GM06990 (cell line): ENCODE measurements at regions not wholly inside any gene's neighbourhood (a gene's known extent, or its start where the extent isn't known, plus 50 kb on each side); places are given as distances from the start of the nearest gene placed in this dataset.

Experiments
- DNase-seq: peaks from one replicate; pipeline ENCODE4 v3.0.0-alpha.2; 2011; ENCODE audit not compliant: insufficient read length; ENCODE audit errors: extremely low read depth
- H3K27me3 ChIP-seq: replicated peaks from 2 replicates; pipeline ENCODE4 v1.6.0; 2011; ENCODE audit warnings: low read length; ENCODE audit not compliant: control insufficient read depth, insufficient read depth
- H3K36me3 ChIP-seq: 2 replicates; pipeline ENCODE4 v1.5.1; 2011; ENCODE audit warnings: low read length; ENCODE audit not compliant: control insufficient read depth, insufficient read depth
- H3K4me3 ChIP-seq: replicated peaks from 2 replicates; pipeline ENCODE4 v1.5.1; 2011; ENCODE audit warnings: low read depth, mild to moderate bottlenecking, control low read depth, low read length
- TF ChIP-seq, protein P1 (sequence below): IDR thresholded peaks from 2 replicates; pipeline ENCODE4 v1.5.1; 2011; ENCODE audit warnings: low read length, control low read depth, mild to moderate bottlenecking, inconsistent platforms; ENCODE audit not compliant: insufficient read depth, poor library complexity, severe bottlenecking

GRCh38 chr11:70772950-70773349, 374.6 kb downstream of the CTTN start:
- H3K27me3 ChIP-seq: no peaks in the 10 kb centered on the region
- no peaks in the 10 kb centered on the region for H3K36me3 ChIP-seq
- TF ChIP-seq, protein P1, sequence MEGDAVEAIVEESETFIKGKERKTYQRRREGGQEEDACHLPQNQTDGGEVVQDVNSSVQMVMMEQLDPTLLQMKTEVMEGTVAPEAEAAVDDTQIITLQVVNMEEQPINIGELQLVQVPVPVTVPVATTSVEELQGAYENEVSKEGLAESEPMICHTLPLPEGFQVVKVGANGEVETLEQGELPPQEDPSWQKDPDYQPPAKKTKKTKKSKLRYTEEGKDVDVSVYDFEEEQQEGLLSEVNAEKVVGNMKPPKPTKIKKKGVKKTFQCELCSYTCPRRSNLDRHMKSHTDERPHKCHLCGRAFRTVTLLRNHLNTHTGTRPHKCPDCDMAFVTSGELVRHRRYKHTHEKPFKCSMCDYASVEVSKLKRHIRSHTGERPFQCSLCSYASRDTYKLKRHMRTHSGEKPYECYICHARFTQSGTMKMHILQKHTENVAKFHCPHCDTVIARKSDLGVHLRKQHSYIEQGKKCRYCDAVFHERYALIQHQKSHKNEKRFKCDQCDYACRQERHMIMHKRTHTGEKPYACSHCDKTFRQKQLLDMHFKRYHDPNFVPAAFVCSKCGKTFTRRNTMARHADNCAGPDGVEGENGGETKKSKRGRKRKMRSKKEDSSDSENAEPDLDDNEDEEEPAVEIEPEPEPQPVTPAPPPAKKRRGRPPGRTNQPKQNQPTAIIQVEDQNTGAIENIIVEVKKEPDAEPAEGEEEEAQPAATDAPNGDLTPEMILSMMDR: no peak
- no peak overlapping the region for H3K4me3 ChIP-seq
- no peak for DNase-seq

- DNase-seq: no peak
- TF ChIP-seq, protein P1: no peak
- Histone ChIP-seq H3K36me3 (no peaks in the 10 kb centered on the region), H3K27me3 (no peaks in the 10 kb centered on the region), H3K4me3 (no peak overlapping the region)
Measured at GRCh38 chr11:70775386-70776075, 377.2 kb downstream of the CTTN start.

GRCh38 chr11:70776914-70777532, 378.7 kb downstream of the CTTN start:
- DNase-seq: no peak
- TF ChIP-seq, protein P1: no peak
- H3K36me3 ChIP-seq: no peaks in the 10 kb centered on the region
- H3K4me3 ChIP-seq: no peak overlapping the region
- no peaks in the 10 kb centered on the region for H3K27me3 ChIP-seq

GRCh38 chr11:70778883-70779282, 380.6 kb downstream of the CTTN start:
- TF ChIP-seq, protein P1: no peak
- no peak overlapping the region for H3K4me3 ChIP-seq
- no peaks in the 10 kb centered on the region for H3K36me3 ChIP-seq
- no peak for DNase-seq
- no peaks in the 10 kb centered on the region for H3K27me3 ChIP-seq

- no peak overlapping the region for H3K4me3 ChIP-seq
- no peak for DNase-seq
- TF ChIP-seq, protein P1: no peak
Measured at GRCh38 chr11:70779433-70780245, 381.3 kb downstream of the CTTN start.

More at GRCh38 chr11:70779433-70780245, 381.3 kb downstream of the CTTN start:
- Histone ChIP-seq H3K27me3 (no peaks in the 10 kb centered on the region), H3K36me3 (no peaks in the 10 kb centered on the region)
